ENCODE measurements at regions not wholly inside any gene's neighbourhood (a gene's known extent, or its start where the extent isn't known, plus 50 kb on each side); places are given as distances from the start of the nearest gene placed in this dataset.

DNA sequence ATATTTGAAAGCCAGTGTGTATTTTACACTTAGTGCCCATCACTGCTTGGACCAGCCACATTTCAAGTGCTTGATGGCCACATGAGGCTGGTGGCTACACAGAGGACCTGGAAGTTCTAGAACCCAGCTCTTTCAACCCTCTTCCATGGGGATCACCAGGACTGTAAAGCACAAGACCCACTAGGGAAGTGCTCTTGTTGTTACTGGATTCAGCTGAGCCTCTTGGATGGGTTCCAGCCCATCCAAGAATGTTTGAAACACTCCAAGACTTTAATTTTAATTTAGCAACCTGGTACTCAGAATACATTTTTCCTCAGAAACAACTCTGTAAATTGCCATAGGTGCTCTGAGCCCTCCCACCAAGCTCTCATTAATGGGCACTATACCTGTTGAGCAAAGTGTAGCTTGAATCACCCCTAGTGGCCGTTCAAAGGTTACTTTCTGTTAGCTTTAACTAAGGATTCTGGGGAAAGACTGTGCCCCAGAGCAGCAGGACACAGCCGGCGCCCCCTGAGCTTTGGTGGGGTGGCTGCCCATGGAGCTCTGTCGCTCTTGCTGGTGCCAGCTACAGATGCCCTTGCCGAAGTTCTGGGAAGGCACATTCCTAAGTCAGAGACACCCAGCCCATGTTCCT lies 212.4 kb downstream of the HSD17B3 start:
- Mint-ChIP-seq H3K27me3 (ENCODE audit: insufficient read depth) (peaks cover 4% of the 10 kb centered on the region), H3K4me3 (no peak overlapping the region), H3K4me1 (ENCODE audit: low read depth) (no peaks in the 10 kb centered on the region), H3K9me3 (no peaks in the 10 kb centered on the region), H3K36me3 (ENCODE audit: low read depth) (no peaks in the 10 kb centered on the region), H3K27ac (no peak overlapping the region)
- no peak for DNase-seq
- TF ChIP-seq, protein P1, sequence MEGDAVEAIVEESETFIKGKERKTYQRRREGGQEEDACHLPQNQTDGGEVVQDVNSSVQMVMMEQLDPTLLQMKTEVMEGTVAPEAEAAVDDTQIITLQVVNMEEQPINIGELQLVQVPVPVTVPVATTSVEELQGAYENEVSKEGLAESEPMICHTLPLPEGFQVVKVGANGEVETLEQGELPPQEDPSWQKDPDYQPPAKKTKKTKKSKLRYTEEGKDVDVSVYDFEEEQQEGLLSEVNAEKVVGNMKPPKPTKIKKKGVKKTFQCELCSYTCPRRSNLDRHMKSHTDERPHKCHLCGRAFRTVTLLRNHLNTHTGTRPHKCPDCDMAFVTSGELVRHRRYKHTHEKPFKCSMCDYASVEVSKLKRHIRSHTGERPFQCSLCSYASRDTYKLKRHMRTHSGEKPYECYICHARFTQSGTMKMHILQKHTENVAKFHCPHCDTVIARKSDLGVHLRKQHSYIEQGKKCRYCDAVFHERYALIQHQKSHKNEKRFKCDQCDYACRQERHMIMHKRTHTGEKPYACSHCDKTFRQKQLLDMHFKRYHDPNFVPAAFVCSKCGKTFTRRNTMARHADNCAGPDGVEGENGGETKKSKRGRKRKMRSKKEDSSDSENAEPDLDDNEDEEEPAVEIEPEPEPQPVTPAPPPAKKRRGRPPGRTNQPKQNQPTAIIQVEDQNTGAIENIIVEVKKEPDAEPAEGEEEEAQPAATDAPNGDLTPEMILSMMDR (IDR thresholded peaks at IDR 0.05): no peak

DNA sequence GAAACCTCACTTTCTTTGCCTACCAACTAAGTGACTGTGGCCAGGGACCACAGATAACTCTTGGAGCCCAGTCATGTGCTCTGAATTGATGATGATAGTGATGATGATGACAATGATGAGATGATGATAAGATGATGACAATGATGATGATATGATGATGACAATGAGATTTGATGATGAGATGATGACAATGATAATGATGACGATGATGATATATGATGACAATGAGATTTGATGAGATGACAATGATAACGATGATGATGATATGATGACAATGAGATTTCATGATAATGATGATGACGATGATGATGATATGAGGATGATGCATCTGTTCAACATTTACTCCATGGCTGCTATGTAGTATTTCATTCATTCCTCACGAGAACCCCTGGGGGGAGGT lies 213.0 kb downstream of the ERCC6L2 start:
- Mint-ChIP-seq H3K4me3 (no peak overlapping the region), H3K4me1 (ENCODE audit: low read depth) (no peaks in the 10 kb centered on the region), H3K27ac (no peak overlapping the region), H3K27me3 (ENCODE audit: insufficient read depth) (peaks cover 6% of the 10 kb centered on the region), H3K9me3 (no peaks in the 10 kb centered on the region), H3K36me3 (ENCODE audit: low read depth) (no peaks in the 10 kb centered on the region)
- TF ChIP-seq, protein P1 (IDR thresholded peaks at IDR 0.05): no peak
- DNase-seq: no peak

DNA sequence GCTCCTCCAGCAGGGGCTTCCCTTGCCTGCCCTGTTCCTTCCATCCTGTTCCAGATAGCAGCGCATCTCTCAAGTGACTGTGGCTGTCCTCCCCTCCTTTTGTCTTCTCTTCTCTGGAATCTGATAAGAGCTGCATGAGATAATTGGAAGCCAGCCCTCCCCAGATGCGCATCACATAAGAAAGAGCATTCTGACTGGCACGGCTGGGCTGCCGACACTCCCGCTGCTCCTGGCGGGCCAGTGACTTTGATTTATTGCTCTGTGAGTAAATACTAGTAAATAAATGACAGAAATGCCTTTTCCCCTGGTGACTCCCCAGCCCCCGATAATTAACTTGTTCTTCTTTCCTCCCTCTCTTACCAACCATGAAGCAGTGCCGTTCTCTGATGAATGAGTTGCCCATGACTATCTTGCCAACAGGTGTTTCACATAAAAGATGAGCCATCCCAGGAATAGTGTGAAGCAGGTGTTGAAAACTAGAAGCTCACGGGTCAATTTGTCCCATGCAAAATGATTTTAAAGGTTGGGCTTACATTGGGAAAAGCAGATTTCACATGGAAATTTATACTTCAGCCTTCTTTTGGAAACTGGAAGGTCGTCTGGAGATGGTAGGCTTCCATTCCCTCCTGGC lies 212.3 kb downstream of the ERCC6L2 start:
- Mint-ChIP-seq H3K4me1 (ENCODE audit: low read depth) (no peaks in the 10 kb centered on the region), H3K27ac (no peak overlapping the region), H3K9me3 (no peaks in the 10 kb centered on the region), H3K27me3 (ENCODE audit: insufficient read depth) (peaks cover 6% of the 10 kb centered on the region), H3K4me3 (no peak overlapping the region), H3K36me3 (ENCODE audit: low read depth) (no peaks in the 10 kb centered on the region)
- DNase-seq: no peak
- TF ChIP-seq, protein P1 (IDR thresholded peaks at IDR 0.05): no peak

DNA sequence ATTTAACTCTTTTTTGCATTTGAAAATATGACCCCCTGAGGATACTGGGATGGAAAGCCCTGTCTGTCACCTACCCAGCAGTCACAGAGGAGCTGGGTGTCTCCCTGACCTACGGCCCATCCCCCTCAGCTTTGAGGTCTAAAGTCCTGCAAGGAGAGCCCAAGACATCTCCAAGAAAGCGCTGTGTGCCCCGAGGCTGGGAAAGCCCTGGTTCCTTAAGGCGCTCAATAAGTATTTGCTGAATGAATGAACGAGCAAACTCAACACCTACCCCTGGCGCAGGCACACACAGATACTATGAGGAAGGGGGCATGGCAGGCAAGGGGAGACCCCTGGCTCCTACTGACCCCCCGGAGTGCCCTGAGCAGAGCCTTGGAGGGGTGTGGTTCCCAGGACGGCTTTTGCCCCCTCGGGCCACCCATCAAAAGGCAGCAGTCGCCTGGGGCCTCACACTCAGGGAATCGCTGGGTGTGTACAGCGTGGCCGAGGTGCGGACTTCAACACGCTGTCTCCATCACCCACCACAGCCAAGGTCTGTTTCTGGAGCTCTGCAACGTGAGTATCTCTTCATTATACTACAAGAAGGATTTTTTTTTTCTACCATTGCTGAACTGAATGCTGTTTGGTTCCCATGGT lies 211.6 kb downstream of the ERCC6L2 start:
- Mint-ChIP-seq H3K4me3 (no peak overlapping the region), H3K4me1 (ENCODE audit: low read depth) (no peaks in the 10 kb centered on the region), H3K27ac (no peak overlapping the region), H3K36me3 (ENCODE audit: low read depth) (no peaks in the 10 kb centered on the region), H3K9me3 (no peaks in the 10 kb centered on the region), H3K27me3 (ENCODE audit: insufficient read depth) (peaks cover 6% of the 10 kb centered on the region)
- DNase-seq: no peak
- TF ChIP-seq, protein P1 (IDR thresholded peaks at IDR 0.05): no peak

DNA sequence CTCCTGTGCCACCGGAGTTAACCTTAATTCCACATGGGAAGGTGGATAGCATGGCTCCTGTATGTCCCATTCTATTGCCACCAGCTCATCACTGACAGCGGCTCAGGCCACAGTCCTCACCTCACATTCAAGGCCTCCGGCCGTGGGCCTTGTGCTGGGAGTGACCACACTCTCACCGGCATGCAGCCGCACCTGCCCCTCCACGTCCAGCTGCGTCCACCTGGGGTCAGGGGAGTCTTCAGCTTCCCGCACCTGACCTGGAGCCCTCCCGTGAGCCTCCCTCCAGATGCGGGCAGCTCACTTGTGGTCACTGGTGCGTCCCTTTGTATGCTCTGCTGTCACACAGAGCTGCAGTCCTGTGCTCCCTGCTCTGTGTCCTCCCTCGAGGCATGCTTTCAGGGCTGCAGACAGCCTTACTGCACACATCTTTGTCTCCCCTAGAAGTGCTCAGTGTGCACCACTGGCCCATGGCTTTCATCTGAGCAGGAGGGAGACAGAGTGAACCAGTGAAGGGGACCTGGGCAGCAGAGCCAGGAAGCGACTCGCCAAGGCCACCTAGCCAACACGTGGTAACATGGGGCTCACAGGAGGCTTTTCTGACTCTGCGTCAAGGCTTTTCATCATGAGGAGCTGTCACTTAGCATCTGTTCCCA lies 210.1 kb downstream of the ERCC6L2 start:
- TF ChIP-seq, protein P1 (IDR thresholded peaks at IDR 0.05): no peak
- Mint-ChIP-seq H3K9me3 (no peaks in the 10 kb centered on the region), H3K27me3 (ENCODE audit: insufficient read depth) (peaks cover 6% of the 10 kb centered on the region), H3K36me3 (ENCODE audit: low read depth) (no peaks in the 10 kb centered on the region), H3K4me3 (no peak overlapping the region), H3K27ac (no peak overlapping the region), H3K4me1 (ENCODE audit: low read depth) (no peaks in the 10 kb centered on the region)
- no peak for DNase-seq
